HG02884 (cell line): ENCODE measurements at regions not wholly inside any gene's neighbourhood (a gene's known extent, or its start where the extent isn't known, plus 50 kb on each side); places are given as distances from the start of the nearest gene placed in this dataset.
"Not testable (repeated sequence)": the region's sequence is repeated elsewhere in the genome, so short reads cannot be mapped to it uniquely, and the experiment has no call there.

Experiments used
- ATAC-seq: cut with Tn5 transposase; IDR thresholded peaks from one replicate; pipeline ENCODE4 v1.9.1; 2021; ENCODE audit warnings: mild to moderate bottlenecking, moderate library complexity; ENCODE audit not compliant: unreplicated experiment

- ATAC-seq, result no peak
These were observed 497.0 kb downstream of the DTWD2 start for GRCh38 chr5:118491351-118491750.

DNA sequence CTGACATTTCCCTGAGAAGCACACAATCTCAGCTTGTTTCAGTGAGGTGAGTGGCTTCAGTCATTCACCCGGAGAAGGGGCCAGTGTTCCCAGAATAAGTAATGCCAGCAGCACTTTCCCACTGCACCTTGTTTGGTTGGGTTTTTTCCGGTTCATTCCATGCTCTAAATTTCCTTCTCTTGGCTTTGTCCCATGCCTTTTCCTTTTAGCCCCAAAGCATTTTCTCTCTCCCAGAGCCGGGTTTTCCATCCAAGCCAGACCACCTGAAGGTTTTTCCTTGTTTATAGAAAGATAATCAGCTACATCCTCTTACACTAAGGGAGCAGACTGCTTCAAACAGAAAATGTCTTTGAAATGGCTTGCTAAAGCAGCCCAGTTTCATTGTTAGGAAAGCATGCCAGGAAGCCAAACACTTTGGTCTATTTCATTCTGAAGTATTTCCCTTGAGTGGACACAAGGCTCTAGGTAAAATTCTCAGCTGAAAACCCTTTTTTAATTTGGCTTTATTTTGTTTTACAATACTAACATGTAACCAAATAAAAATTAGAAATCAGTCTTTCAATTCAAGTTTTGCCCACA is 501.6 kb downstream of the DTWD2 start:
- ATAC-seq, result no peak

- ATAC-seq, result no peak
These were observed 509.1 kb downstream of the DTWD2 start for GRCh38 chr5:118479285-118479684.

GRCh38 chr5:118478852-118479251 is 509.5 kb downstream of the DTWD2 start:
- ATAC-seq, result no peak

GRCh38 chr5:118468085-118468484 is 520.3 kb downstream of the DTWD2 start:
- no peak for ATAC-seq

GRCh38 chr5:118467103-118467502 is 521.2 kb downstream of the DTWD2 start:
- ATAC-seq, result no peak

DNA sequence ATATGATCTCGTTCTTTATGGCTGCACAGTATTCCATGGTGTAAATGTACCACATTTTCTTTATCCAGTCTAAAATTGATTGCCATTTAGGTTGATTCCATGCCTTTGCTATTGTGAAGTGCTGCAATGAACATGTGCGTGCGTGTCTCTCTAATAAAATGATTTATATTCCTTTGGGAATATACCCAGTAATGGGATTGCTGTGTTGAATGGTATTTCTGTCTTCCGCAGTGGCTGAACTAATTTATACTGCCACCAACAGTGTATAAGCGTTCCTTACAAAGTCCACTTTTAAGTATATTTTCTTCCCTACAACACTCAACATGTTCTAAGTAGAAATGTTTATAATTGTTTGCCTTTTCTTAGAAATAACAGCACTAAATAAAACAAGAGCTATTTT is 521.9 kb downstream of the DTWD2 start:
- ATAC-seq, result no peak

- ATAC-seq, result not testable (repeated sequence)
These were observed 526.1 kb downstream of the DTWD2 start for GRCh38 chr5:118462276-118462675.

- no peak for ATAC-seq
These were observed 526.9 kb downstream of the DTWD2 start for GRCh38 chr5:118461436-118461835.

DNA sequence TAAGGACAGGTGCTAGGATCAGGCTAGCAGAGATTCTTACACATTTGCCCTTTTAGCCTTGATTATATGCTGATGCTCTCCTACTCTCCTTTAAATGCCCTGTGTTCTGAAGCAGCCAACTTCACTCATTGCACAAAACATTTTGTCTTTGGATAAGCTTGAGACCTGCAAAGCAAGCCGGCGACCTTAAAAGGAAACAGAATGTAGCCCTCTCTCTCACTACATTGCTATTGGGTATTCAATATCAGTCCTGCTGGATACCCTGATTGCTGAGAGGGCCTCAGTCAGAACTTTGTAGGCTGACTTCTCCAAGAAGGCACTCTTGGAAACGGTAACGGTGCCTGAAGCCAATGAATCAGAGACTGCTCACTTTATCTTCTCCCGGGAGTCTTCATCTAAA is 528.9 kb downstream of the DTWD2 start:
- ATAC-seq, result no peak

GRCh38 chr5:118456085-118456484 is 532.3 kb downstream of the DTWD2 start:
- no peak for ATAC-seq

DNA sequence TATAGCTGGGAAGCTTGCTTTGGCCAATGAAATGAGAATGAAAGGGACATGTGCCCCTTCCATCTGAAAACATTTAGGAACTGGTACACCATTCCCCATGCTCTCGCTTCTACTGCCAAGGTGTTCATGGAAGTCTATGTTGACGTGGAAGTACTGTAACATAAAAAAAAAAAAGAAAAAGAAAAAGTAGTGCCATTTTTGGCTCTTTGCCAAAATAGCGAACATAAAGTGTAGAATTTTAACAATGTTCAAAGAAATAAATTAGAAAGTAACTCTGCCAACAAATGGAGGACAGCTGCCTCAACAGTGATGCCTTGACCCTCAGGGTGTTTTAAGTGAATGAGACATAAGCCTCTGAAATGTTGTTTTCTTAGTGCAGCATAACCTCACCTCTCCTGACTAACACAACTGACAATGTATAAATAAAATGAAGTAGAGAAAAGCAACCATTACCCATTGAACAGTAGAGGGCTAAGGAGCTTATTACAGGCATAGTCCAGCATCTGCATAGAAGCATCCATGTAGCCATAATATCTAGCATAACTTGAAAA is 536.6 kb downstream of the DTWD2 start:
- no peak for ATAC-seq

DNA sequence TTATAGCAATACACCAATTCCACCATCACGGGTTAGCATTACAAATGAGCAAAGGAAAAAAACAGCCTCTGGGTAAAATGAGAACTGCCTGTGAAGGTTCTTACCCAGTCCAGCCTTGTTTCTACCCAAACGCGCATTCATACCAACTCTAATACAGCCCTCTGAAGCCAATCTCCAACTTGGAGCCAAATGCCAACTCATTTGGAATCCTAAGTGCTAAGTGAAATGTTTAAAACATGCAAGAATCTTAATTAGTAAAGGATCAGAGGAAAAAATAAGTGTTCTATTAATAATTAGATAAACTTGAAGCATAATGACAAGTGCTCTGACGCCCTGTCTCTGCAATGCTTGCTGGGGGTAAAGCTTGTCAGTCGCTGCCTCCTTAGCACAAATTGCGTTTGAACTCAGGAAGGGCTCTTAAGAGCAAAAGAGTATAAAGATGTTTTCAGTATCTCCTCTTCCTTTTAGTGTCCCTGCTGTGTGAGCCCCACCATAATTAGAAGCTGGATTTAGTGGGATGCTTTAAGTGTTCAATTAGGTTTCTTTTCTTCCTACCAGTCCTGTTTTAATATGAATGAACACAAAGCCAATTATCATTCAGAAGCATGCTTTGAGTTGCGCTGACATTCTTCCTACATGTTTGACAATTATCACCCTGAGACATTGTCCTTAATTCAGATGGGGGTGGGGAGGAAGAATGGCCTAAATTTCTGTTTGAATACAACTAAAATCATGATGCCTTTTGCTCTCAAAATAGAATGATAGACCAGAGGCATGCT is 537.6 kb downstream of the DTWD2 start:
- no peak for ATAC-seq

DNA sequence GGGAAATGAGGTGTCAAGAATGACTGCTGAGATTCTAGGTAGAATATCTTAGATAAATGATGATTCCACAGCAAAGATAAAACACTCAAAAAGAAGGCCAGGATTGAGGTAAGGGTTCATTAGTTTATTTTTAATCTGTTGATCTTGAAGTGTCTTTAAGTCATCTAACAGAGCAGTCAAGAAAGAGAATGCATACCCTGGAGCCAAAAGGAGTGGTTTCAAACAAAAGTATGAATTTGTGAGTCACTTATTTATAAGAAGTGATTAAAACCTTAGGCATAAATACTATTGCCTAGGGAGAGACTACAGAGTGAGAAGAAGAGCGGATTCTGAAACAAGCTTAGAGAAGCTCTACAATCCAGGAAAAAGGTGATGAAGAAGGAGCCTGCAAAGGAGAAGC is 541.0 kb downstream of the DTWD2 start:
- no peak for ATAC-seq

DNA sequence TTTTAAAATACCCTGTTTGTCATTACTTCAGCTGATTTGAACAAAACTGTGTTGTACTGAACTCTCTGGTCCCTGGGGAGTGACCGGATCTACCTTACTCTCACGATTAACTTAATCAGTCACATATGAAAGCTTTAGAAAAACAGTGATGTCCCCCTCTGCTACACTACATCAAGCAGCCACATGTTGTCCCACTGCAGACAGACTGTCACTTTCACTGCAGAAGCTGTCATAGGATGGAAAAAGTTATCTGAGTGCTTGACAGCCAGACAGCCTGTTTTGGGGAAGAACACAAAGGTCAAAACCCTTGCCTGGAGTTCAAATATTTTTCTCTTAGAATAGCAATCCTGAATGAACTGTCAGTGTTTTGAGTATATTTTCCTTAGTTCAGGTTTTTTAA is 546.4 kb downstream of the DTWD2 start:
- ATAC-seq, result no peak

DNA sequence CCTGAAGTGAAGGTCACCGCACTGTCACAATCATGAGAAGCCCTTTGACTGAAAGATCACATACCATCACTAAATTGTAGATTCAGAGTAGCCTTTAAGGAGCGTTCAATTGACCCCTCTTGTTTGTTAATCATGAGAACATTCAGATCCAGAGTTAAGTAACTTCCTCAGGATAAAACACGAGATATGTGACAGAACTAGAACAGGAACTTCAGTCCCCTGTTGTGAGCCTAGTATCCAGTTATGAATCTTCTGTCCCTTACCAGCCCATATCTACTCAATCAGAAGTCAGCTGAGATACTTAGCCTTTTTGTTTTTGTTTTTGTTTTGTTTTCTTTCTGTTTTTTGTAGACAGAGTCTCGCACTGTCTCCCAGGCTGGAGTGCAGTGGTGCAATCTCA is 547.3 kb downstream of the DTWD2 start:
- no peak for ATAC-seq

DNA sequence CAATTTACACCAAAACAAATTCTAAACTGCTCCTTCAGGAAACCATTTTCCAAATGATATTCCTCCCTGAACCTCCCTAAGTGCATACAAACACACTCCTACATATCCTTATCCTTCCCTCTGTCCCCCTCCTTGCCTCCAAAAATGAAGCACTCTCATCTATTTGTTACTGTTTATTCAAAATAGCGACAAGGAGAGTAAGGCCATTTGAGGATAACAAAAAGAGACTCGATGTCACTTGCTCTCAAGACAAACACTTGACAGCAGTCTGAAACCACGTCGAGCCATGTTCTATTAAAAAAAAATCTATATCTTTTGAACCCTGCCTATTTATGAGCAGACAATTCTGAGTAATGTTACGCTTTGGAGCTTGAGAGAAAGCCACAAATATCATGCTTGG is 547.9 kb downstream of the DTWD2 start:
- ATAC-seq, result no peak

GRCh38 chr5:118439831-118440230 is 548.5 kb downstream of the DTWD2 start:
- ATAC-seq, result no peak

GRCh38 chr5:118435131-118435530 is 553.2 kb downstream of the DTWD2 start:
- no peak for ATAC-seq

GRCh38 chr5:118434522-118434921 is 553.8 kb downstream of the DTWD2 start:
- no peak for ATAC-seq

- ATAC-seq, result no peak
These were observed 558.3 kb downstream of the DTWD2 start for GRCh38 chr5:118430076-118430475.

GRCh38 chr5:118407958-118408357 is 580.4 kb downstream of the DTWD2 start:
- no peak for ATAC-seq
